K562 (cell line): ENCODE measurements at regions not wholly inside any gene's neighbourhood (a gene's known extent, or its start where the extent isn't known, plus 50 kb on each side); places are given as distances from the start of the nearest gene placed in this dataset.

Experiments used
- CTCF ChIP-seq, 3 experiments: IDR thresholded peaks in 2 of 3; conservative IDR thresholded peaks in 1 of 3; 2 replicates each; pipeline ENCODE4 v1.5.1; 2011 to 2012; ENCODE audit warnings: low read length in 3 of 3, mild to moderate bottlenecking in 3 of 3, control low read depth in 2 of 3, improper control_type of control experiment in 1 of 3, inconsistent platforms in 1 of 3, low read depth in 1 of 3, mixed read lengths in 1 of 3, moderate library complexity in 1 of 3; ENCODE audit not compliant: insufficient read depth in 2 of 3
- SRF ChIP-seq, 2 experiments: fragments of 250-450, 450-650 bp in 1 of 2; sonication (Bioruptor Pico) in 1 of 2; sonication (generic) in 1 of 2; formaldehyde crosslinking; IDR thresholded peaks; 2 replicates each; pipeline versions ENCODE4 v1.5.0 to v1.5.1; 2020 to 2022; ENCODE audit warnings: mild to moderate bottlenecking in 1 of 2, missing genetic modification reagents in 1 of 2
- USF2 ChIP-seq: sonication (generic); formaldehyde crosslinking; IDR thresholded peaks from 2 replicates; pipeline ENCODE4 v1.5.0; 2020; ENCODE audit warnings: missing genetic modification reagents

- TF ChIP-seq SRF (CRISPR knock-in tag; IDR thresholded peaks at IDR 0.05) (no peak), USF2 (no peak), CTCF (IDR thresholded peaks at IDR 0.05 in 2 of 3, conservative IDR thresholded peaks at IDR 0.05 in 1 of 3; ENCODE audit: insufficient read depth in 2 of 3, low read depth in 1 of 3, low read length in 3 of 3) (no peak)
Observed at GRCh38 chr10:33410096-33410859, 75.8 kb upstream of the NRP1 start.
